OCI-M2 (cell line): ENCODE measurements at regions not wholly inside any gene's neighbourhood (a gene's known extent, or its start where the extent isn't known, plus 50 kb on each side); places are given as distances from the start of the nearest gene placed in this dataset.

Experiments
- DNase-seq: peaks from one replicate; lab custom pipeline; 2025; ENCODE audit not compliant: unreplicated experiment; lab: John Stamatoyannopoulos, UW

DNA sequence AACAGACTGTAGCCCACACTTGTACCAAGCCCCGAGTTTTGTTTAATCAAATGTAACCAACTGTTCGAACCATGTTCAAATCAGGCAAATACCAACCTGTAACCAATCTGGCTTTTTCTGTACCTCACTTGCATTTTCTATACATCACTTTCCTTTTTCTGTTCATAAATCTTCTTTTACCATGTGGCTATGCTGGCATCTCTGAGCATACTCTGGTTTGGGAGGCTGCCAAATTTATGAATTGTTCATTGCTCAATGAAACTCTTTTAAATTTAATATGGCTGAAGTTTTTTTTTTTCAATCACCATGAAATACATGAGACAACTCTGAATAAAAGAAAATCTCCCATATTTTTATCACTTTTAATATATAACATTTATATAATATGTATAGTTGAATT lies 256.1 kb downstream of the SLITRK6 start:
- no peak for DNase-seq

DNA sequence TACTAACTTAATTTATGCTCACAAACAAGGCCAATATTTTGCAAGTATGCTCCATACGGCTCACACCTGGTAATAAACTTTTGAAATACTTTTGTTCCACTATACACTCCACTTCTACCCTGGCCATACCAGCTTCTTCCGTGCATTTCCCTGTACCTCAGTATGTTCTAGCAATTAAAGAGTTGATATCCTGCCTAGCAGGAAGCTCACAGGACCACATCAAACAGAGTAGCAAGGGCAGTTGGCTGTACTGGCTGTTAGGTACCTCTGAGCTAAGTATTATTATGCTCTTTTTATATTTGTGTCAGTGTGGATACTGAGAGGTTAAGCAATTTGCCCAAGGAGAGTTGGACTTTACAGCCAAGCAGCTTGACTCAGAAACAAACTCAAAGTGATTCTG lies 257.7 kb downstream of the SLITRK6 start:
- DNase-seq = no peak

DNA sequence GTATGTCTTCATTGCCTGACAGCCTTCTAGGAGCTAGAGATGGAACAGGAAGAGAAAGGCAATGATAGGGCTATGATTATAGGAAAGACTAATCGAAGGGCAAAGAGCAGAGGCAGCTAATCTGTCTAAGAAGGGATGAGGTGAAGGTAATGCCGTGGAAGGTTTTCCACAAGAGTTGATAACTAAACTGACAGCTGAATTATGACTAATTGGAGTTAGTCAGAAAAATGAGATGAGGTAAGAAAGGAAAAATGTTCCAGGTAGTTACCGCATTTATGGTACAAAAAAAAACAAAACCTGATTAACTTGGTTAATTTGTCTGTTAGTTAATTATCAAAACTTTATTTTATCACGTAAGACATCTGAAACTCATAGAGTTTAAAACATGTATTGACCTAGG lies 260.3 kb downstream of the SLITRK6 start:
- no peak for DNase-seq

DNA sequence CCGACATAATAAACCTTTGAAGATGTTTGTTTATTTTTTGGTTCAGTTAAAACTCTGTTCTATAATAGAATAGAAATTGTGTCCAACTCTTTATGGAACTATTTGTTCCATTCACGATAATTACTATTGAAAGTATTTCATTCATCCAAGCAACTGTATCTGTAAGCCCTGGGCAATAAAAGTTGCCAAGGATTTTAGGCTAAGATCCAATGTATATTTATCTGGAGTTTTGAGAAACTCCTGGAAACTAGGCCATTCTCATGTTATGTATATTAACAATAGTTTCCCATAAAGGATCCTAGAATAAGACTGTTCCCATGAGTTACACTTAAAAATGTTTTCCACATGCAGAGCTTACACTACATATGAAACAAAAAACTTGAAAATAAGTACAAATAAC lies 261.6 kb downstream of the SLITRK6 start:
- DNase-seq = no peak

DNA sequence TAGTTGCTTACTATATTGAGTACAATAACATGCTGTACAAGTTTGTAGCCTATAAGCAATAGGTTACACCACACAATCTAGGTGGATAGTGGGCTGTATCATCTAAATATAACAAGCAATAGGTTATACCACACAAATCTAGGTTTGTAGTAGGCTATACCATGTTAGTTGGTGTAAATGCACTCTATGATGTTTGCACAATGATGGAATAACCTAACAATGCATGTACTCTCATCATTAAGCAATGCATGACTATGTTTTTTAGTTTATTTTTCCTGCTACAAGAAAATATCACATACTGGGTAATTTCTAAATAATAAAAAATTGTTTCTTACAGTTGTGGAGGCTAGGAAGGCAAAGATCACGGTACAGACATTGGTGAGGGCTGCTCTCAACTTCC lies 262.5 kb downstream of the SLITRK6 start:
- DNase-seq = no peak

DNA sequence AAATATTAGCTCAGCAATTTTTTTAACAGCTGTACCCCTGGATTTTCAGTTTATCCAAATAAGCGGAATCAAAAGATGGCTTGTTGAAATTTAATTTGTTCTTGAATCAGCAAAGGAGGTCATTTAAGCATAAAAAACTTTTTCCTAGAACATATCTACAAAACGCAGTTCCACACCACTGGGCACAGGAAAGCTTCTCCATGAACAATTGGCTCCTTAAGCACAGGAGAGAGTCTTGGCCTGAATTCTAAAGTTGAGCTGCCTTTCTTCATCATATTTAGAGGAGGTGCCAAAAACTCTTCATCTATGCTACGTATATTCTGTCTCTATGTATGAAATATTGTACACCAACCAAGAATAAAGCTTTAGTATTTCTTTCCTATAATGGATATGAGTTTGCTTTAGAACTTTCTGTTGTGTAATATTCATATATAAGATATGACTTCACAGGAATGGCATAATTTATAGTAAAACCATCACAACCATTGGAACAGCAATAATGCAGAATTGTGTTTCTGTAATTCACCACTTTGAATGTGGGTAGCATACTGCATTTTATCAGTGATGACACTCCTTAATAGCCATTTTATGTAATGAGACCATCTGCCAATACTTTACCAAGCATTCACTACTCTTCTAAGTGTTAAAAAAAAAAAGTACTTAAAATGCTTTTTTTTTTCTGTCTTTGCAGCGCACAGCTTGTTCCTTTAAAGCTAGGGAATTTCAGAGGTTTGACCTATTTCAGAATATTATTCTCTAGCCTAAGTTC lies 263.7 kb downstream of the SLITRK6 start:
- no peak for DNase-seq

DNA sequence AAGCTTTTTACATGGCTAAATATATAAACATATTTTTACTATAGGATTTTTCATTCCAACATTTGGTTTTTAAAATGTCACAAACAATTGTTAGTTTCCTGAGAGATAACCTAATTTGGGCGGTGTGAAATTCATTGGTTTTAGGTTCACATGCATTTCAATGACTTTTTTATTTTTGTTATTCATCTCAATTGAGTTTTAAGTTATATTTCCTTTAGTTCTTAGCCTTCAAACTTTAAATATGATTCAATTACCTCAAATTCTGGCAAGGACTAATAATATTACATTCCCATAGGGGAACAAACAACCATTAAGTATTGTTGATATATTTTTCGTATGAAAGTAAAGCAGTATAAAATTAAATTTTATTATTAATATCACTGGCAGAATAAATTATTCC lies 265.3 kb downstream of the SLITRK6 start:
- no peak for DNase-seq

DNA sequence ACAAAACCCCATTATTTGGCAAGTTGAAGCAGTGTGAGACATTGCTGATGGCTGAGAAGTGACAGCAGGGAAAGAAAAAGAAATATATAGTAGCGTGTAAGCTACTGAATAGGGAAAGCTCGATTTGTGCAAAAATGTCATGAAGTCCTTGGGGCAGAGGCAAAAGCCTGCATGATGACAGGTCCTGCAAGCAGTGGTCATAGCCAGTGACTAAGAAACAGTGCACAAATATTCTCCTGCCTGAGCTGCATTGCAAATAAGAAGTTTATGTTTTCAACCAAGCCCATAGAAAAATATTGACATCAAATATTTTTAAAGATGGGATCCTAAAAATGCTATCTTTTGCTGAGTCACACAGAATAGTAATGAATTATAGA lies 270.0 kb downstream of the SLITRK6 start:
- DNase-seq = no peak

DNA sequence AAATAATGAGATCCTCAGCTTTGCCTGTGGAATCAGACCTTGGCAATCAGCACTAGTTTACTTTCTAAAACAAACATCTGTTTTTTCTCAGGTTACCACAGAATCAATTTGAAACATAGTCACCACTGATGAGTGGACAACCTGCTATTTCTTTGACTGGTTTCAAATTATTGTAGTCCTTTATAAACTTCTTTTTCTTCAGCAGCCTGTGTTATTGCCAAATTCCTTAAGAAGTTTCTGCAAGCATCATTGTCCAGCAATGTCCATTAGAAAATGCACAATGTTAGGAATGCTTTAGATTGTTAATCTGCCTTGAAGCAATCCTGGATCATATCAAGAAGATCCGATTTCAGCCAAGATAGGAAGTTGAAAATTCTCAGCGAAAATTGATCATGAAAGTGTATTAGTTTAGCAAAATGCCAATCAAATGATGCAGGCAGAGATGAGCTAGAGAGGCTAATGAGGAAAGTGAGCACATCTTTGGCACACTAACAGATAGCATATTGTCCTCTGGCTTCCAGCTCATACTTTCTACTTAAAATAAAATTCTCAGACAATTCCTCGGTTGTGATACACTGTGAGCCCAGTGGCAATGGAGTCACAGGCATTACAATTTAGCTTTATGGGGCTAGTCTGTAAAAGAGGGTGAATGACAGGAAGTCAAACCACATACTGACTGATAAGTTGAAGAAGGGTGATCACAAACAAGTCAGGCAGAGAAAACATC lies 270.6 kb downstream of the SLITRK6 start:
- no peak for DNase-seq

DNA sequence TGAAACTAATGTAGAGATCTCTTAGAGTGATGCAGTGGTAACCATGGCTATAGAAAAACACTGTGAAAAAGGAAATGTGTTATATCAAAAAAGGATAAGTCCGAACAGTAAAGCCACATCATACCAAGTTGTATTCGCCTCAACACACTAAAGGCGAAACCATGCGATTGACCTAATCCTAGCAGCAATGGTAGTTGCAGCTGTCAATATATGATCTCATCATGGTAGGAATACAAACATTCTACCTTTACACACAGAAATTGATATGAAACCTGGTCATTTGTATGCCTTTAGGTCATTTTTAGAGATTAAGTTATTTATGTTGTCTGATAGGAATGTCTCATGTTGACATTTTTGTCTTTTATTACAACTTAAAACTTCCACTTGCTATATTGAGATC lies 271.9 kb downstream of the SLITRK6 start:
- DNase-seq = no peak

DNA sequence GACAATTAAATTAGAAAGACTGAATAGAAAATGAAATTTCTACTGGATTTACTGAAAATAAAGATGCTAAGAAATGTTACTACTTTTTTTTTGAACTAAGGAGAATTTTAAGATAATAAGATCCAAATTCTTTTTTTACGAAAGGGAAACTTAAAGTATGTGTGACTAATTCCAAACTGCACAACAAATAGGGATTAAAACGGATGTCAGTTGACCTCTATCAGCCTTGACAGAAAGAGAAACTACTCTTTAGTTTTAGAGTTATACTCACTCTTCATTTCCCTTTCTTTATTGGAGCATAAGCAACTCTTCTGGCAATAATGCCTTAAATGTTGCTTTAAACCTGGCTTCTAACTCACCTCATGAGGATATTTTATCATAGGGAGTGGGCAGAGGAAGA lies 273.8 kb downstream of the SLITRK6 start:
- no peak for DNase-seq

DNA sequence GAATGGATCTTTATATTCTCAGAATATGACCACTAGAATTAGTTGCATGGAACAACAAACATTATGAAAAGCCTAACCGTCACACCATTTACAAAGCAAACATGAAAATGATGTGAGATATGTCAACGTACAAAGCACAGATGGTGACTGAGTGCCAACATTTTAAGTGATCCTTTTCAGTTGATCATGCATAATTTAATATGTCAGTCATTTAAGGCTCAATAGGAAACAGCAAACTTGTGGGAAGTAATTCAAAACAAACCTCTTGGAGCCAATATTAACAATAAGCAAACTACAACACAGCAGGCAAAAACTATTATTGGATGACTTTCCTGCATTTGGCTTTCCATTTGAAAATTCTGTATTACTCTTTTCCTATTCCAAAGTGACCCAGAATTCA lies 277.6 kb downstream of the SLITRK6 start:
- no peak for DNase-seq

DNA sequence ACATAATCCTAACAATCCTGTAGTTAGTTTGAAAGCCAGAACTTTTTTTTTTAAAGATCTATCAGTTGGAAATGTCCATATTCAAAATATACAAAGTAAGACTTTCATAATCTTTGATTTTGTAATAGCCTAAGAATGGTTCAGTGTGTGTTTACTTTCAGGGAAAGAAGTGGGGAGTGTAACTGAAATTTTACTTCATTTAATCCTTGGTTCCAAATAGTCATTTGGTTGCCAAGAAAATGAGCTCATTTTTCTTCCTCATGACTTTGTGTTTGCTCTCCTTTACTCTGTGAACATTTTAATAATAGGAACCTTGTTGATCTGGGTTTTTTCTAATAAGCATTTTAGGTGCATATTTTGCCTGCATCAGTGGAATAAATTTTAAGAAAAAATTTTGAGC lies 278.8 kb downstream of the SLITRK6 start:
- no peak for DNase-seq

DNA sequence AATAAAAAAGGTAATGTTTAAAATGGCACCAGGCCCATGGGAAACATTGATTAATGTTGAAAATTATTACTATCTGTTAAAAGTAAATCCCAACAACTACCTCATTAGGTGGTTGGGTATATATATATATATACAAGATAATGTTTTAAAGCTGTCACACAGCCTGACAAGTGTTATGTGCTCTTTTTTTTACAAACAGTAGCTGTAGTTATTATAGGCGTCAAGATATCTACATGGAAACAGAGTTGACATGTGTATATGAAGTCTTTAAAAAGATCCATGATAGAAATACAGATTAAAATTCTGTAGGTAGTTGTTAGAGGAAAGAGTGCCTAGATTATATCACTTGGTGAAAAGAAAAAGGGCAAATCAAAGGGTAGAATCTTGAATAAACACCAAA lies 279.9 kb downstream of the SLITRK6 start:
- no peak for DNase-seq

DNA sequence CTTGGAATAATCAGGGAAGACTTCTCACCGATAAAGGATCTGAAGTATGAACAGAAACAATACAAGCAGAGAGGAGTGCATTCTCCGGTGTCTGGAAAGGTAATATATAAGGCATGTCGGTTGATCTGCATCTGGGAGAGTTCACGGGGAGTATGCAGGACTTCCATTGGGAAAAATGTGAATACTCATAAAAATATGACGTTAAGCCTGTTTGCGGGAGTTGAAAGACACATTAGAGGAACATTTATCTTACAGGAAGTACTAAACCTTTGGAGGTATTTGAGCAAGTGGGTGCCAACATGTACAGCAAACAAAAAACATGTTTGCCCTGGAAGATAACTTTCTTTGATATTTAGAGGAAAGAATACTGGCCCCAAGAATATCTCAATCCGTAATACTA lies 286.8 kb downstream of the SLITRK6 start:
- no peak for DNase-seq

DNA sequence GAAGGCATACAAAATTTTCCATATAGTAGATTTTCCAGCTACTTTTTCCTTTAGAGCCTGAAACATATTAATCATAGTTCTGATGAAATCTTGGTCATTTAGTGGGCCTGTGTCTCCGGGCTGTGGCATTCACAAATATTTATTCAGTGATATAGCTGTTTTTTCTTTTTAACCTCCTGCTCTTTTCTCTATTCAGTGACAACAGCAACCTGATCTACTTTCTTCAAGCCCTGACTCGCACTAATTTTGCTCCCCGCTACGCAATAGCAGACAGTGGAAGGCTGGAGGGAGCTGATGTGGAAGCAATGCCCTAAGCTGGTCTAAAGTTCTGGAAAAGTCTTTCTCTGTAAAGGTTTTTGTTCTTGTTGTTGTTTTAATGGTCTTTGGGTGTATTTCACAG lies 289.7 kb downstream of the SLITRK6 start:
- no peak for DNase-seq

DNA sequence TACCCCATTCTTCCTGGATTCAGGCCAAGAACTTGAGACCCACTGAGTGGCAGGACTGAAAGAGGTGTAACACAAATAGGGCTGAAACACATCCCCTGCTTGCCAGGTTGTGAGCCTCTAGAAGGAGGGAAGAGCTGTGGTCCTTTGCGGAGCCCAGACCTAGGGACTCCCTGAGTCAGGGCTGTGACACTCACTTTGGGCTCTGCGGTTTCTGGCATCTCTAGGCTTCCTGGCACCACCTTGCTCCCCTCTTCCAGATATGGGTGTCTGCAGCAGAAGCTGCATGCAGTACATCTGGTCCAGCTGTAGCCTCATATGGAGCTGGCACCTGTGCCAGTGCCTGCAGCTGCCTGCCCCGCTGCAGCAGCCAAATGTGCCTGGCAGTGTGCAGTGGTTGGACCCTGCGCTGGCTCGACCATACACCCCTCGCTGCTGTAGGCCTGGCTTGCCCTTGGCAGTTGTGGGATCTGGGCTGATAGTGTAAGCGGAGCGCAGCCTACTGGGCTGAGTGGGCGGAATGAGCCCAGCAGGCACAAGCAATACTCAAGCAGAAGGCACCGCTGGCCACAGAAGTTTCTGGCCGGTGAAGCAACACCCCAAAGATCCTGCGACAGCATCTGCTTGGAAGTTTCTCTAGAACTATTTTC lies 290.4 kb downstream of the SLITRK6 start:
- DNase-seq = no peak

DNA sequence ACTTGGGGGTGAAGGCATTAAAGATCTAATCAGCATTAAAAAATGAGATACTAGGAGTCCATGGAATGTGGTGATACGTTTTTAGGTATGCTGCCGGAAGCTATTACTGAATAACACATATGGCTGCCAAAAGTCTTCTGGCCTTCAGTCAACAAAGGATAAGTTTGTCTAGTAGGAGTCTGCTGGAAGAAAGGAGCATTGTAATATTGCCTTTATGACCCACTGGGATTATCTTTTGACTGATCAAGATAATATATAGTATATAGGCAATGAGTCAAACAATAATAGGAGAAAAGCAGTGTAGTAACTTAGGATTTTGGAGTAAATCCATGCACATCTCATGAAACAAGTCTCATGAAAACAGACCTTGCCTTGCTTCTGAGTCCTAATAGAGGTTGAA lies 295.4 kb downstream of the SLITRK6 start:
- no peak for DNase-seq

DNA sequence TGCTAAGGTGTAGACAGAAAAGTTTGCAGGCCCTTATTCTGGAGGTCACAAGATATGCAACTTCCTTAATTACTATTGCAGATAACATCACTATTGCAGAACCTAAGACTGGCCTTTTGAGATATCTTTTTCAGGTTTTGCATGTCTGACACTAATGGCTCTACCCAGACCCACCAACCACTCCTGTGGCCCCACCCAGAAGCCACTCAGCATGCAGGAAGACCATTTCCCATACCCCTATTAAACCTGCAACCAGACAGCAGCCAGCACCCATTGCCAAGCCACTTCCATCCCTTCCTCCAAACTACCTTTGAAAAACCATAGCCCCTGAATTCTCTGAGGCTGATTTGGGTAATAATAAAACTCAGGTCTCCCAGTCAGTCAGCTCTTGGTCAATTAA lies 297.6 kb downstream of the SLITRK6 start:
- DNase-seq = no peak

DNA sequence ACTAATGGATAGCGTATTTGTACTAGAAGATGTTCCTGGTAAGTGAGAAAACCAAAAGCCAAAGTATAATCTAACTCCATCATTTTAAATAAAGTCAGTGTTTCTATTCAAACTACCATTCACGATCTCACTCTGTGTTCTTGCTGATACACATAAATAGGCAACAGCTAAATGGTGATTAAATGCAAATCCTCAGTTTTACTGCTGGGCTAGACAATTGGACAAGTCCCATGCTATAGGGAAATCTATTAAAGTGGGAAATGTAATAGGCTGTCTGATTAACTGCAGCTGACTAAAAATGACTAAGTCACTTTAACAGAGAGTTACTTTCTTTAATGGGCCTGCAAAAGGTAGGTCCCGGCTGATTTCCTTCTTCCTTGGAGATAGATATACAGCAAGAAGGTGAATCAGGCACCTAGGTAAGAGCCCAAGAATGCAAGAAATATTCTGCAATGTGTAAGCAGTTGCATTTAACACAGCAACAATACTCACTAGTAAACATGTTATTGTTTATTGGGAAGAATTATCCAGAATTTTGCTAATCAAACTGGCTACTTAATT lies 298.4 kb downstream of the SLITRK6 start:
- no peak for DNase-seq

DNA sequence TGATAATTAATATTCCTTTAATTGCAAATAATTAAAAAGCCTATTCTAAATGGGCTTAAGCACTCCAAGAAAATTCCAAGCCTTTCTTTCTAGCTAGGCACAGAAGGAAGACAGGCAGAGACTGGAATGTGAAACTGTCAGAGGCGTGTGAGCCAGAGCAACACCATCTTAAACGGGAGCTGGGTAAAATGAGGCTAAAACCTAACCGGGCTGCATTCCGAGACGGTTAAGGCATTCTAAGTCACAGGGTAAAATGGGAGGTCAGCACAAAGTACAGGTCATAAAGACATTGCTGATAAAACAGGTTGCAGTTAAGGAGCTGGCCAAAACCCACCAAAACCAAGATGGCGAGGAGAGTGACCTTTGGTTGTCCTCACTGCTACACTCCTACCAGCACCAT lies 300.4 kb downstream of the SLITRK6 start:
- no peak for DNase-seq

DNA sequence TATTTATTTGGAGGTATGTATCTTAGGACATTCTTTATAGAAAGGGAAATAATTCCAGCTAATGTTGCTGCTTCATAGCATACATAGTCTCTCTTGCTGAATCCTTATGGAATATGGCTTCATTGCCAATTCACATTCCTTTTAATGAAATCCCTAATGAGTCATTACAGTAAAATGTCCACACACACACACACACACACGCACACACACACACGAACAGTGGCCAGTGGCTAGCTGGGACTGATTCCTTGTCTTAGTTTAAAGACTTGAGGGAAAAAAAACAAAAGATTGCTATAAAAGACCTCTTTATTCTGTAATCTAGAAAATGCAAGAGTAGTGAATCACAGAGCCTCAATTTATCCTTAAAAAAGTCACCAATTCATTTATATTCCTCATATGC lies 301.6 kb downstream of the SLITRK6 start:
- DNase-seq = no peak
